HG03442 (cell line): ENCODE measurements at regions not wholly inside any gene's neighbourhood (a gene's known extent, or its start where the extent isn't known, plus 50 kb on each side); places are given as distances from the start of the nearest gene placed in this dataset.
A peak's percentile ranks its signal among the peaks of the same experiment; 100 is the strongest.
"Not testable (repeated sequence)": the region's sequence is repeated elsewhere in the genome, so short reads cannot be mapped to it uniquely, and the experiment has no call there.

Experiments used
- ATAC-seq: cut with Tn5 transposase; IDR thresholded peaks from one replicate; pipeline ENCODE4 v1.9.1; 2021; ENCODE audit warnings: mild to moderate bottlenecking, moderate library complexity; ENCODE audit not compliant: unreplicated experiment

- ATAC-seq, result no peak
These were observed 338.7 kb downstream of the LRRIQ3 start for GRCh38 chr1:73859227-73859626.

- no peak for ATAC-seq
These were observed 343.4 kb downstream of the LRRIQ3 start for GRCh38 chr1:73854527-73854926.

- ATAC-seq, result no peak
These were observed 355.5 kb downstream of the LRRIQ3 start for GRCh38 chr1:73842436-73842835.

GRCh38 chr1:73839922-73840321, 358.1 kb downstream of the LRRIQ3 start:
- no peak for ATAC-seq

GRCh38 chr1:73832276-73833181, 365.4 kb downstream of the LRRIQ3 start:
- no peak for ATAC-seq

- not testable (repeated sequence) for ATAC-seq
These were observed 370.7 kb downstream of the LRRIQ3 start for GRCh38 chr1:73827283-73827682.

- no peak for ATAC-seq
These were observed 373.9 kb downstream of the LRRIQ3 start for GRCh38 chr1:73824065-73824464.

- peak; percentile 89 for ATAC-seq
These were observed 376.5 kb downstream of the LRRIQ3 start for GRCh38 chr1:73821520-73821919.

- ATAC-seq, result no peak
These were observed 377.1 kb downstream of the LRRIQ3 start for GRCh38 chr1:73820843-73821242.

GRCh38 chr1:73813716-73814115, 384.3 kb downstream of the LRRIQ3 start:
- no peak for ATAC-seq

GRCh38 chr1:73813236-73813635, 384.7 kb downstream of the LRRIQ3 start:
- ATAC-seq, result no peak

- no peak for ATAC-seq
These were observed 386.2 kb downstream of the LRRIQ3 start for GRCh38 chr1:73811798-73812197.

GRCh38 chr1:73804935-73805334, 393.0 kb downstream of the LRRIQ3 start:
- no peak for ATAC-seq

- ATAC-seq, result no peak
These were observed 394.6 kb downstream of the LRRIQ3 start for GRCh38 chr1:73803380-73803779.

- ATAC-seq, result no peak
These were observed 396.0 kb downstream of the LRRIQ3 start for GRCh38 chr1:73801912-73802429.

- ATAC-seq, result no peak
These were observed 397.6 kb downstream of the LRRIQ3 start for GRCh38 chr1:73800376-73800775.

GRCh38 chr1:73789965-73790364, 408.0 kb downstream of the LRRIQ3 start:
- no peak for ATAC-seq

- no peak for ATAC-seq
These were observed 413.9 kb downstream of the LRRIQ3 start for GRCh38 chr1:73784026-73784425.

- ATAC-seq, result no peak
These were observed 414.6 kb downstream of the LRRIQ3 start for GRCh38 chr1:73783352-73783751.

- no peak for ATAC-seq
These were observed 415.1 kb downstream of the LRRIQ3 start for GRCh38 chr1:73782901-73783300.

- no peak for ATAC-seq
These were observed 416.7 kb downstream of the LRRIQ3 start for GRCh38 chr1:73781251-73781650.

GRCh38 chr1:73778471-73778870, 419.5 kb downstream of the LRRIQ3 start:
- no peak for ATAC-seq
